Neural cell (in vitro differentiated cells): ENCODE measurements at regions not wholly inside any gene's neighbourhood (a gene's known extent, or its start where the extent isn't known, plus 50 kb on each side); places are given as distances from the start of the nearest gene placed in this dataset.

Experiments used
- H2AFZ ChIP-seq: fragments of 200-600, 300-800 bp; sonication (generic), shearing (Covaris generic); 2 replicates; pipeline ENCODE4 v1.6.0; 2014; ENCODE audit warnings: low read depth, mild to moderate bottlenecking, antibody characterized with exemption, low read length, moderate library complexity
- H3F3A ChIP-seq: fragments of 200-600 bp; shearing (Covaris generic); 2 replicates; pipeline ENCODE4 v1.6.1; 2016; ENCODE audit warnings: mild to moderate bottlenecking, moderate library complexity, mixed read lengths, antibody characterized with exemption, low read length; ENCODE audit not compliant: insufficient read depth, poor library complexity, severe bottlenecking
- H3K27ac ChIP-seq: fragments of 200-600, 300-800 bp; sonication (generic), shearing (Covaris generic); 2 replicates; pipeline ENCODE4 v1.5.1; 2014; ENCODE audit warnings: mild to moderate bottlenecking, low read length, moderate library complexity
- H3K27me3 ChIP-seq: fragments of 300-800, 200-600 bp; sonication (generic), shearing (Covaris generic); 2 replicates; pipeline ENCODE4 v1.6.0; 2014; ENCODE audit warnings: mild to moderate bottlenecking, low read depth, low read length, moderate library complexity; ENCODE audit not compliant: insufficient read depth
- H3K36me3 ChIP-seq: fragments of 300-800, 200-600 bp; sonication (generic), shearing (Covaris generic); 2 replicates; pipeline ENCODE4 v1.5.1; 2014; ENCODE audit warnings: mild to moderate bottlenecking, antibody characterized with exemption, low read length, moderate library complexity; ENCODE audit not compliant: insufficient read depth
- H3K4me2 ChIP-seq: fragments of 300-800, 200-600 bp; sonication (generic), shearing (Covaris generic); 2 replicates; pipeline ENCODE4 v1.6.0; 2014; ENCODE audit warnings: mild to moderate bottlenecking, low read length
- H3K4me3 ChIP-seq: fragments of 300-800, 200-600 bp; sonication (generic), shearing (Covaris generic); 2 replicates; pipeline ENCODE4 v1.5.1; 2014; ENCODE audit warnings: mild to moderate bottlenecking, low read length, moderate library complexity
- H3K79me2 ChIP-seq: fragments of 200-600 bp; shearing (Covaris generic); replicated peaks from 2 replicates; pipeline ENCODE4 v1.6.0; 2014; ENCODE audit warnings: mild to moderate bottlenecking, low read length, moderate library complexity; ENCODE audit not compliant: insufficient read depth
- H3K9ac ChIP-seq: fragments of 300-800, 200-600 bp; sonication (generic), shearing (Covaris generic); 2 replicates; pipeline ENCODE4 v1.6.1; 2016; ENCODE audit warnings: mild to moderate bottlenecking, low read length, mixed read lengths
- H3K9me2 ChIP-seq: fragments of 200-600 bp; shearing (Covaris generic); 2 replicates; pipeline ENCODE4 v1.6.1; 2016; ENCODE audit warnings: mild to moderate bottlenecking, low read length, mixed read lengths; ENCODE audit not compliant: insufficient read depth
- H3K9me3 ChIP-seq: fragments of 200-600, 300-800 bp; sonication (generic), shearing (Covaris generic); 2 replicates; pipeline ENCODE4 v1.6.1; 2016; ENCODE audit warnings: mild to moderate bottlenecking, mixed run types, low read length, moderate library complexity, mixed read lengths
- H4K20me1 ChIP-seq: fragments of 200-600 bp; shearing (Covaris generic); 2 replicates; pipeline ENCODE4 v1.6.1; 2016; ENCODE audit warnings: mild to moderate bottlenecking, mixed run types; ENCODE audit not compliant: insufficient read depth
- EP300 ChIP-seq: fragments of 450-650 bp; conservative IDR thresholded peaks from 2 replicates; pipeline ENCODE4 v1.6.1; 2014; ENCODE audit warnings: antibody characterized with exemption, mild to moderate bottlenecking, moderate library complexity; ENCODE audit not compliant: poor library complexity, severe bottlenecking
- EZH2 ChIP-seq: fragments of 200-600, 300-800 bp; shearing (Covaris generic), sonication (generic); IDR thresholded peaks from 2 replicates; pipeline ENCODE4 v1.6.1; 2014; ENCODE audit warnings: antibody characterized with exemption, low read length, borderline replicate concordance, mild to moderate bottlenecking; ENCODE audit not compliant: insufficient read depth, poor library complexity, severe bottlenecking
- MXI1 ChIP-seq: fragments of 450-650 bp; conservative IDR thresholded peaks from 2 replicates; pipeline ENCODE4 v1.6.1; 2014; ENCODE audit warnings: antibody characterized with exemption, mild to moderate bottlenecking; ENCODE audit not compliant: poor library complexity, severe bottlenecking
- POLR2AphosphoS5 ChIP-seq: IDR thresholded peaks from 2 replicates; pipeline ENCODE4 v1.6.1; 2012
- RAD21 ChIP-seq: fragments of 450-650 bp; conservative IDR thresholded peaks from 2 replicates; pipeline ENCODE4 v1.6.1; 2014; ENCODE audit warnings: antibody characterized with exemption, mild to moderate bottlenecking, moderate library complexity
- SMC3 ChIP-seq: fragments of 450-650 bp; conservative IDR thresholded peaks from 2 replicates; pipeline ENCODE4 v1.6.1; 2014; ENCODE audit warnings: antibody characterized with exemption, mild to moderate bottlenecking, moderate library complexity; ENCODE audit not compliant: poor library complexity
- TAF1 ChIP-seq: IDR thresholded peaks from 2 replicates; pipeline ENCODE4 v1.6.1; 2012; ENCODE audit warnings: low read depth
- TF ChIP-seq, protein P1 (sequence below): fragments of 450-650 bp; IDR thresholded peaks from 2 replicates; pipeline ENCODE4 v1.5.1; 2014; ENCODE audit warnings: antibody characterized with exemption, mild to moderate bottlenecking, moderate library complexity; ENCODE audit not compliant: poor library complexity, severe bottlenecking
- TF ChIP-seq, protein P2 (sequence below): IDR thresholded peaks from 2 replicates; pipeline ENCODE4 v1.6.1; 2012; ENCODE audit warnings: borderline replicate concordance

DNA sequence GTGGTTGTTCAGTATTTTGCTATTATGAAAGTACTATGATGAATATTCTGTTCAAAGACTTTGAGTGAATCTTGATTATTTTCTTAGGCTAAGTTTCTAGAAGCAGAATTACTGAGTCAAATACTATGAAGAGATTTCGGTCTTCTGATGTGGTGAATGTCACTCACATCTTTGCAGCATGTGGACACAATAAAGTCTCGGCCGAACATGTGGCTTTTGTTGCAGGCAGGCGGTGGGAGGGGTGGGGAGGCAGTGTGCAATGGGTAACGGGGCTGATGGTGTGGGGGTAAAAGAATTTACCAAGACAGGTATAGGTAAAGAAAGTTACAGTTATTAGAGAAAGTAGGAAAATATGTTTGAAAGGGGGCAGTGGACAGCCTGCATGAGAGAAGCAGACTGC lies 156.4 kb upstream of the DTNBP1 start:
- H3K9me3 ChIP-seq = no peaks in the 10 kb centered on the region
- H3K27me3 ChIP-seq = no peaks in the 10 kb centered on the region
- no peaks in the 10 kb centered on the region for H3K36me3 ChIP-seq
- no peaks in the 10 kb centered on the region for H3K79me2 ChIP-seq
- no peaks in the 10 kb centered on the region for H4K20me1 ChIP-seq
- H3K9ac ChIP-seq = no peak overlapping the region
- no peak overlapping the region for H2AFZ ChIP-seq
- TF ChIP-seq, protein P1, sequence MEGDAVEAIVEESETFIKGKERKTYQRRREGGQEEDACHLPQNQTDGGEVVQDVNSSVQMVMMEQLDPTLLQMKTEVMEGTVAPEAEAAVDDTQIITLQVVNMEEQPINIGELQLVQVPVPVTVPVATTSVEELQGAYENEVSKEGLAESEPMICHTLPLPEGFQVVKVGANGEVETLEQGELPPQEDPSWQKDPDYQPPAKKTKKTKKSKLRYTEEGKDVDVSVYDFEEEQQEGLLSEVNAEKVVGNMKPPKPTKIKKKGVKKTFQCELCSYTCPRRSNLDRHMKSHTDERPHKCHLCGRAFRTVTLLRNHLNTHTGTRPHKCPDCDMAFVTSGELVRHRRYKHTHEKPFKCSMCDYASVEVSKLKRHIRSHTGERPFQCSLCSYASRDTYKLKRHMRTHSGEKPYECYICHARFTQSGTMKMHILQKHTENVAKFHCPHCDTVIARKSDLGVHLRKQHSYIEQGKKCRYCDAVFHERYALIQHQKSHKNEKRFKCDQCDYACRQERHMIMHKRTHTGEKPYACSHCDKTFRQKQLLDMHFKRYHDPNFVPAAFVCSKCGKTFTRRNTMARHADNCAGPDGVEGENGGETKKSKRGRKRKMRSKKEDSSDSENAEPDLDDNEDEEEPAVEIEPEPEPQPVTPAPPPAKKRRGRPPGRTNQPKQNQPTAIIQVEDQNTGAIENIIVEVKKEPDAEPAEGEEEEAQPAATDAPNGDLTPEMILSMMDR = no peak
- TF ChIP-seq TAF1 (no peak), SMC3 (no peak), POLR2AphosphoS5 (no peak), EP300 (no peak), RAD21 (no peak), MXI1 (no peak), EZH2 (no peak)
- TF ChIP-seq, protein P2, sequence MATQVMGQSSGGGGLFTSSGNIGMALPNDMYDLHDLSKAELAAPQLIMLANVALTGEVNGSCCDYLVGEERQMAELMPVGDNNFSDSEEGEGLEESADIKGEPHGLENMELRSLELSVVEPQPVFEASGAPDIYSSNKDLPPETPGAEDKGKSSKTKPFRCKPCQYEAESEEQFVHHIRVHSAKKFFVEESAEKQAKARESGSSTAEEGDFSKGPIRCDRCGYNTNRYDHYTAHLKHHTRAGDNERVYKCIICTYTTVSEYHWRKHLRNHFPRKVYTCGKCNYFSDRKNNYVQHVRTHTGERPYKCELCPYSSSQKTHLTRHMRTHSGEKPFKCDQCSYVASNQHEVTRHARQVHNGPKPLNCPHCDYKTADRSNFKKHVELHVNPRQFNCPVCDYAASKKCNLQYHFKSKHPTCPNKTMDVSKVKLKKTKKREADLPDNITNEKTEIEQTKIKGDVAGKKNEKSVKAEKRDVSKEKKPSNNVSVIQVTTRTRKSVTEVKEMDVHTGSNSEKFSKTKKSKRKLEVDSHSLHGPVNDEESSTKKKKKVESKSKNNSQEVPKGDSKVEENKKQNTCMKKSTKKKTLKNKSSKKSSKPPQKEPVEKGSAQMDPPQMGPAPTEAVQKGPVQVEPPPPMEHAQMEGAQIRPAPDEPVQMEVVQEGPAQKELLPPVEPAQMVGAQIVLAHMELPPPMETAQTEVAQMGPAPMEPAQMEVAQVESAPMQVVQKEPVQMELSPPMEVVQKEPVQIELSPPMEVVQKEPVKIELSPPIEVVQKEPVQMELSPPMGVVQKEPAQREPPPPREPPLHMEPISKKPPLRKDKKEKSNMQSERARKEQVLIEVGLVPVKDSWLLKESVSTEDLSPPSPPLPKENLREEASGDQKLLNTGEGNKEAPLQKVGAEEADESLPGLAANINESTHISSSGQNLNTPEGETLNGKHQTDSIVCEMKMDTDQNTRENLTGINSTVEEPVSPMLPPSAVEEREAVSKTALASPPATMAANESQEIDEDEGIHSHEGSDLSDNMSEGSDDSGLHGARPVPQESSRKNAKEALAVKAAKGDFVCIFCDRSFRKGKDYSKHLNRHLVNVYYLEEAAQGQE = no peak
- H3K27ac ChIP-seq = no peak overlapping the region
- H3F3A ChIP-seq = no peaks in the 10 kb centered on the region
- H3K4me2 ChIP-seq = no peak overlapping the region
- no peak overlapping the region for H3K4me3 ChIP-seq
- no peaks in the 10 kb centered on the region for H3K9me2 ChIP-seq

DNA sequence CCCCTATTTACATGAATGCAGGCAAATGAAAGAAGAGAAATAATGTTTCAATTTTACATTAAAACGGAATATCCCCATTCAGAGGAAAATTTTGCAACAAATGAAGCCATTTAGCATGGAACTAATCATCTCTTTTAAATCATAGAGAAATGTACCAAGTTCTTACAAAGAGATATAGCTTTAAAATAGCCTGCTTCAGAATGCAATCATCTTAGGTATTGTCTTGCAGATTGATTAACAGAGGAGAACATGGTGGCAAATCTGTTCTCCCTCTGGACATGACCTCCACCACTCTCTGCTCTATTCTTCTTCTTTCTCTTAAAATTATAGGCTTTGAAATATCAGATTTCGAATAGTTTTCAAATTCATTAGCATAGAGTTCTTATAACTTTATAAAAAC lies 155.7 kb upstream of the DTNBP1 start:
- Histone ChIP-seq H3K27ac (no peak overlapping the region), H4K20me1 (no peaks in the 10 kb centered on the region), H3K9me3 (no peaks in the 10 kb centered on the region), H3K9ac (no peak overlapping the region), H3K79me2 (no peaks in the 10 kb centered on the region), H2AFZ (no peak overlapping the region), H3K9me2 (no peaks in the 10 kb centered on the region), H3F3A (no peaks in the 10 kb centered on the region), H3K27me3 (no peaks in the 10 kb centered on the region), H3K36me3 (no peaks in the 10 kb centered on the region), H3K4me2 (no peak overlapping the region), H3K4me3 (no peak overlapping the region)
- TF ChIP-seq, protein P1 = no peak
- TF ChIP-seq TAF1 = no peak
- no peak for TF ChIP-seq MXI1
- TF ChIP-seq POLR2AphosphoS5 = no peak
- TF ChIP-seq SMC3 = no peak
- TF ChIP-seq EZH2 = no peak
- TF ChIP-seq, protein P2 = no peak
- no peak for TF ChIP-seq RAD21
- no peak for TF ChIP-seq EP300
